ENCODE measurements at regions not wholly inside any gene's neighbourhood (a gene's known extent, or its start where the extent isn't known, plus 50 kb on each side); places are given as distances from the start of the nearest gene placed in this dataset.

DNA sequence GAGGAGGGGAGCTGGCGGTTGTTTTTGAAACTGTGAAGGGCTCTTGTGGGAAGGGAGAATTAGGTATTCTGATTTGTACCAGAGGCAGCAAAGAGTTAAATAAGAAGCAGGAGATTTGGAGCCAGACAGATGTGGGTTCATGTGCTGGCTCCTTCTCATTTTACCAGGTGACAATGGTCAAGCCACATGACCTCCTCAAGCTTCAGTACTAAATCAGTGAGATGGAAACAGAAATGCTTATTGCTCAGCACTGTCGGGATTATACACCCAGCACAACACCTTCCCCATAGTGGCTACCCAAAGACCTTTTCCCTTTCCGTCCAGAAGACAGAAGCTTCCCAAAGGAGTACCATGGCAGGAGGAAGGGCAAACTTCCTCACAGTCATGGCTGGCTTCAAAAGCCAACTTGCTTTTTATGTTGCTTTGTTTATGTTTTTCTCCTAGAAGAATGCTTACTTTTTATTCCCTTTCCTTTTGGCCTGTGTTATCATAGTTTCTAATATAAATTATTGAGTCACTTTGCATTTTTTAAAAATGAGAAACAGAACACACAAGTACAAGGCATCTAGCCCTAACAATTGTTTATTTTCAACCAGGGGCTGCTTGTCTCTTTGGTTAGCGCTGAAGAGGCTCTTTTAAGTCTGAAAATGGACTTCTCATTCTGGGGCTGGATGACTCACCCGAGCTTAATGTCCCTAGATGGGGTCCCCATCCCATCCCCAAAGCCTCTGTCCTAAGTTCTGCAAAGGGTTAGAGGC, 181.5 kb upstream of the ZBED5 start:
- DNase-seq (ENCODE audit: low read depth), result no peak

DNA sequence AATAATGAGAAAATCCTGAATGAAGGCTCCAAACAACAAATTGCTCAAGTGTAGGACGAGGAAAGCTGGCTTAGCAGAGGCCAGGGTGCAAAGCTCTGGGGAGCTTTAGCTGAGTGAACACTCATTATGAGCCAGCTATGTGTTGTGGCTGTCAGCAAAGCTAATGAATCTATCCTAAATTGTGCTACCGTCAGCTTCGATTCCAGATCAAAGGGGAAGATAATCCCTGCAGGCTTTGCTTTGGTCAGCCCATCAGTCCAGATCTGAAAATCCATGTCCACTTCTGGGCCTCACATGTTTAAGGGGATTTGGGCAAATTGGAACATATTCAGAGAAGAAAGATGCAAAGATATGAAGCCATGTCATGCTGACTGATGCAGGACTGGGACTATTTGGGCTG, 180.9 kb upstream of the ZBED5 start:
- DNase-seq (ENCODE audit: low read depth), result no peak

DNA sequence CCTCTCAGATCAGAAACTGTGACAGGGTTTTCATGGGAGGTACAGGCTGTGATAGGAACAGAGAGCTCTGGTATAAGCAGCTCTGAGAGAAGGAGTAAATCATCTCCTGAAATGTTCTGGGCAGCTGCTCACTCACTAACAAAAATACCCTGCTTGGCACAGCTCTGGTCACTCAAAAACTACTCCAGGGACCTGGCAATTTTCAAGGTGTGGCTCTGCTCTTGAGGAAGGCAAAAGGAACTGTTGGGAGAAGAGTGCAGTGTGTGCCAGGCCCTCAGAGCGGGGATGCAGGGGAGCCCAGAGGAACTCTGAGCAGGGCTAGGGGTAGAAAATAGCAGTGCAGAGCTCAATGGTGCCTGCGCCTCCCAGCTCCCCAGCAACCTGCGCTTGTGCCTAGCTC, 180.5 kb upstream of the ZBED5 start:
- DNase-seq (ENCODE audit: low read depth), result no peak

- peak; percentile 61 for DNase-seq (ENCODE audit: low read depth)
These were observed 179.2 kb upstream of the ZBED5 start for GRCh38 chr11:11036848-11037732.

DNA sequence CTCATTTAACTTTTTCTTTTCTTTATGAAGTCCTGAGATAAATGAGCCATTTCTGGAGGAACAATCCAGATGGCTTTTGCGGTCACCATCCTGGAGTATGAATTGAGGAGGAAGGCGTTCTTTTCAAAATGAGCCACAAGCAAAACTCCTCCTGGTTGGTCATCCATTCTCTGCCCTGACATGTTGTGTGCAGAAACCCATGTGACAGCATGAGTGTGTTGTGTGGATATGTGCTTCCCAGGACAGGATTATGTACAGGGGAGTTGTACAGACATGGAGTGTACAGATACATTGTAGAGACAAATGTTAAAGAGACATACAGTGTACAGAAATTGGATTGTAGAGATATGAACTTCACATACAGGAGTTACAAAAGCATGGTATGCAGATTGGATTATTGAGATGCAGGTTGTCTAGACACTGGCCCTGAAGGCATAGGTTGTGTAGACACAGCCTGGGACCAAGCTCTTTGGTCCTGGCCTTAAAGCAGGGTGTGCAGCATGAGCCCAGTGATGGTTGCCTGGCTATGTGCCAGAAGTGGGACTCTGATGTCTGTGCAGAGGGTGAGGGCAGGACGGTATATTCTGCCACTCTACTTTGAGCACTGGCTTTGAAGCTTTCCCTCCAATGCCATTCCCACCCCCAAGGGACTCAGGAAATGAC, 178.5 kb upstream of the ZBED5 start:
- no peak for DNase-seq (ENCODE audit: low read depth)

DNA sequence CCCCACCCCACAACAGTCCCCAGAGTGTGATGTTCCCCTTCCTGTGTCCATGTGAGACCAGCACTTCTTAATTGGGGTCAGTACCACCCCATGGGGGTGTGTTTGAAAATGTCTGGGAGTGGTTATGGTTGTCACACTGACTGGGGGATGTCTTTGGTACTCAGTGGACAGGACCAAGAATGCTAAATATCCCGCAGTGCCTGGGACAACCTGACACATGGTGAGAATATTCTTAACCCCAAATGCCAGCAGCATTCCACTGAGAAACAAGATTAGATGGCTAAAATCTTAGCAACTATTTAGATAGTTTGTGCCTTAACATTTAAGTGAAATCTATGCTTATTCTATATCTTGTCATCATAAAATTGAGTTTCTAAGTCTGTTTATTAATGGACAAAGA, 177.5 kb upstream of the ZBED5 start:
- DNase-seq (ENCODE audit: low read depth), result no peak

GRCh38 chr11:11034476-11034875, 176.6 kb upstream of the ZBED5 start:
- no peak for DNase-seq (ENCODE audit: low read depth)

GRCh38 chr11:11032066-11032465, 174.2 kb upstream of the ZBED5 start:
- DNase-seq (ENCODE audit: low read depth), result no peak

- no peak for DNase-seq (ENCODE audit: low read depth)
These were observed 171.2 kb upstream of the ZBED5 start for GRCh38 chr11:11029027-11029426.

GRCh38 chr11:11028017-11028692, 170.3 kb upstream of the ZBED5 start:
- DNase-seq (ENCODE audit: low read depth), result peak; percentile 60

DNA sequence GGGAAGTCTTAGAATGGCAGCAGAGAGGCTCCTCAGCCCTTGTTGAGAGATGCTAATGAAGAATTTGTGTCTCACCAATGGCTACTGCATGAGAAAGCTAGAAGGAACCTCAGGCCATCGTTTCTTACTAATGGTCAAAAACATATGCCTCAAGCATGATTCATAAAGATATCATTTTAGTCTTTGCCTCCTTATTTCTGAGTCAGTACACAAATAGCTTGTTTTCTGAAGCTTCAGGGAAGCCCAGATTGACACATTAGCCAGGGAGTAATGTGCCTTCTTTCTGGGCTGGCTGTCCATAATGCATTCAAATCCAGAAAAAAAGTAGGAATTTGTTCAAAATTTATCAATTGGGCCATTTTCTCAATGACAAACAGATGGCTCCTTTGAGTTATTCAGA, 169.4 kb upstream of the ZBED5 start:
- peak; percentile 93 for DNase-seq (ENCODE audit: low read depth)

- peak; percentile 84 for DNase-seq (ENCODE audit: low read depth)
These were observed 167.2 kb upstream of the ZBED5 start for GRCh38 chr11:11025087-11025486.

DNA sequence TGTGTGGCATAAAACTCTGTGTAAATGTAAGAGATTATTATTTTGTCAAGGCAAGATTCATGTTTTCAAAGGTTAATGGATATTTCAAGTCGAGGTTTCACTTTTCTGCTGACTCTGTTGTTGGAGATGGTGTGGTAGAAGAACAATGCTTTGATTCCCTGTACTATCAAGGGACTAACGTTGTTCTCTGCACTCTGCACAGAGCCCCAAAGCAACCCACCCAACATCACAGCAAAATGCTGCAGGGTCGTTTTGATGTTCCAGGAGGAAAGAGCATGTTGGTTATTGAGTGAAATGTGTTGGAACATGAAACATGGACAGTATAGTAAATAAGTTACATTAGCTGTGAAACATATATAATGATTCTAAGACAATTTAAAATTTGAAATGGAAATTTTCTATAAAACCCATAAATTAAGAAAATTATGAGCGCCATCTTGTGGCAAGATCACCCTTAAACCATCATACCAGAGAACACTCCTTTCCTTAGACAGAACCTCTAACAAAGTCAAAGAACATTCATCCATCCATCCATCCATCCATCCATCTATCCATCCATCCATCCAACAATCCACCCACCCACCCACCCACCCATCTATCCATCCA, 164.4 kb upstream of the ZBED5 start:
- peak; percentile 50 for DNase-seq (ENCODE audit: low read depth)

GRCh38 chr11:11021563-11021962, 163.7 kb upstream of the ZBED5 start:
- DNase-seq (ENCODE audit: low read depth), result no peak

GRCh38 chr11:11020747-11021149, 162.9 kb upstream of the ZBED5 start:
- DNase-seq (ENCODE audit: low read depth), result peak; percentile 9

- DNase-seq (ENCODE audit: low read depth), result no peak
These were observed 162.4 kb upstream of the ZBED5 start for GRCh38 chr11:11020219-11020726.

- DNase-seq (ENCODE audit: low read depth), result no peak
These were observed 159.1 kb upstream of the ZBED5 start for GRCh38 chr11:11016943-11017342.

DNA sequence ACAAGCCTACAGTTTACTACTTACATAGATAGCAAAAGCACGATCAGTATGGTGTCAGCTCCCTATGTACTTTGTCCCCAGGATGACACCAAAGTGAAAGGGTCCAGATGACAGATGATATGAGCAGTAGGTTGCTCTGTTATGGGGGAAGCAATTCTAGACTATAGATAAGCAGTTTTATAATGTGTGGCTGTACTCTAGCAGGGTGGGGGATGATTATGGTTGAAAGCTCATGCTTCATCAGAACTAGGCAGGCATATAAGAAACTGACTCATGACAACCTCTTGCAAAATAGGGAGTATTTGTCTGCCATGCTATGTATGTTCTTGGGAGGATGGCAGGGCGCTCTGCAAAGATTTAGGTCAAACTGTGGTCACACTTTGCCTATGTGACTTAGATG, 158.2 kb upstream of the ZBED5 start:
- no peak for DNase-seq (ENCODE audit: low read depth)

DNA sequence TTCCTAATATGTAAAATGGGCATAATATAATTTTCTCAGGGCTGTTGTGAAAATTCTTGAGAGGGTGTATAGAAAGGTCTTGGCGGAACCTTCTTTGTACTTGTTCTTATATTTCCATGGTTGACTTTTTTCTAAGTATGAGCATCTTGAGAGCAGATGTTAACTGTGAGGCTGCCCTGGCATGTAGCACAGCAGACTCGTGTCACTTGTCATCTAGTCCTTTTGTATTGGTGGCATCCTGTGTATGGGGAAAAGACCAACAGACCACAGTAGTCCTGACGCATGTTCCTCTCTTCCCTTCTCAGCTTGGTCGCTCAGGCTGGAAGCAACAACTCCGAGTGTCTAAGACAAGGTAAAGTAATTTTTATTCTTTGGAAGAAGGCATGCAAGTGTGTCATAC, 153.8 kb upstream of the ZBED5 start:
- DNase-seq (ENCODE audit: low read depth), result no peak

DNA sequence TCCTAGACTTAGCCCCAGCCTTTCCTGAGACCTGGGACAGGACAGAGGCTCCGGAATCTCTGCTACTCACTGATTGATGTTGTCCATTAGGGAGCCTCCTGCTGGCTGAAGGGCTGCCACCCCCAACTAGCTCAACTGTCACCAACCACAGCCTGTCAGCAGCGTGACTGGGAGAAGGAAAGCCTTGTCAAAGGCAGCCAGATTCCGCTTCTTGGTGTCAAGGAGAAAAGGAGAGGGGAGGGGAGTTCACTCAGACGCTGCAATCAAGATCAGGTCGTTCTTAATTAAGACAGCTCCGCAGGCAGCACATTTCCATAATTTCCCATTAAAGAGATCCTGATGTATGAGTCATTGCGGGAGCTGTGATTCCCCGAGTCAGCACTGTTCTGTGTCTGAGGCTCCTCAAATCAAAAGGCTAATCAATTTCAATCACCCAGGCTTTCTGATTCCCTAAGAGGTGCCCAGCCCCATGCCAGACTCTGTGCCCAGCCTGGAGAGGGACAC, 152.8 kb upstream of the ZBED5 start:
- DNase-seq (ENCODE audit: low read depth), result peak; percentile 15

- no peak for DNase-seq (ENCODE audit: low read depth)
These were observed 151.3 kb upstream of the ZBED5 start for GRCh38 chr11:11009179-11009578.
